ENCODE measurements at regions not wholly inside any gene's neighbourhood (a gene's known extent, or its start where the extent isn't known, plus 50 kb on each side); places are given as distances from the start of the nearest gene placed in this dataset.

GRCh38 chr9:30773427-30773826 is 1611.0 kb upstream of the ACO1 start:
- Histone ChIP-seq H4K8ac (ENCODE audit: extremely low read depth, insufficient read depth, low read length) (no peak overlapping the region), H3K9me3 (ENCODE audit: insufficient read depth in 2 of 2, low read depth in 1 of 2, low read length in 1 of 2) (0 out of 4 replicates have a peak, but pooled peaks cover 0 to 2% of the 10 kb centered on the region in 2 experiments), H2BK12ac (ENCODE audit: low read depth, low read length) (no peak overlapping the region), H4K91ac (replicated peaks; ENCODE audit: insufficient read length, low read length) (no peak overlapping the region), H3K79me1 (ENCODE audit: low read depth, low read length) (no peaks in the 10 kb centered on the region), H3K9ac (replicated peaks in 1 of 4; ENCODE audit: extremely low read depth in 1 of 4, low read depth in 3 of 4, low read length in 3 of 4) (no peak overlapping the region), H3K23ac (ENCODE audit: insufficient read length) (no peak overlapping the region), H2BK15ac (ENCODE audit: low read length) (no peak overlapping the region), H3K36me3 (ENCODE audit: control insufficient read depth in 2 of 4, insufficient read depth in 4 of 4, low read length in 3 of 4) (no peaks in the 10 kb centered on the region), H3K4me1 (replicated peaks in 1 of 4; ENCODE audit: control insufficient read depth in 3 of 4, insufficient read depth in 4 of 4, low read length in 3 of 4) (no peaks in the 10 kb centered on the region), H4K5ac (ENCODE audit: insufficient read length, low read depth, low read length) (no peak overlapping the region), H3K27ac (ENCODE audit: low read depth, low read length) (no peak overlapping the region), H3K23me2 (ENCODE audit: low read depth, low read length) (no peaks in the 10 kb centered on the region), H3K4me2 (ENCODE audit: insufficient read depth in 1 of 2, low read depth in 2 of 2, low read length in 2 of 2) (no peak overlapping the region), H3K4ac (replicated peaks; ENCODE audit: insufficient read length, low read depth, low read length) (no peak overlapping the region), H4K20me1 (replicated peaks in 1 of 2; ENCODE audit: control insufficient read depth in 1 of 2, insufficient read depth in 2 of 2, low read length in 2 of 2) (no peaks in the 10 kb centered on the region), H2BK20ac (ENCODE audit: low read length) (no peak overlapping the region), H2BK120ac (replicated peaks; ENCODE audit: low read depth, low read length) (no peak overlapping the region), H3K18ac (ENCODE audit: extremely low read depth, low read length) (no peak overlapping the region), H3K79me2 (ENCODE audit: control insufficient read depth in 1 of 2, insufficient read depth in 2 of 2, low read length in 2 of 2) (no peaks in the 10 kb centered on the region), H3K27me3 (replicated peaks in 1 of 4; ENCODE audit: control insufficient read depth in 3 of 4, extremely low read depth in 1 of 4, insufficient read depth in 3 of 4, low read length in 3 of 4) (no peaks in the 10 kb centered on the region), H3K14ac (ENCODE audit: insufficient read length) (no peak overlapping the region), H3K56ac (replicated peaks; ENCODE audit: insufficient read length, low read depth, low read length) (no peak overlapping the region), H2AFZ (ENCODE audit: low read length) (no peak overlapping the region), H3K4me3 (ENCODE audit: extremely low read depth in 1 of 4, insufficient read depth in 2 of 4, low read depth in 3 of 4, low read length in 4 of 4) (no peak overlapping the region), H2BK5ac (ENCODE audit: low read depth, low read length) (no peak overlapping the region), H2AK5ac (ENCODE audit: low read depth, low read length) (no peak overlapping the region)
- DNase-seq (ENCODE audit: low read depth in 1 of 2, low spot score in 2 of 2) (no peak), FAIRE-seq (no peak)
- WGBS, 2 experiments (ENCODE audit: extremely low coverage in 1 of 2, insufficient coverage in 1 of 2, insufficient read length in 1 of 2, insufficient replicate concordance in 2 of 2, low coverage in 1 of 2, low lambda C conversion rate in 2 of 2, missing lambda C conversion rate in 1 of 2): 92% methylated on average over 10 of the region's 10 CpGs; no CpG with 5 or more reads in 1 of the 2 experiments
- ChIA-PET CTCF (ENCODE audit: partially characterized antibody) (interaction anchor here (0.8 to 2.2 kb wide), 10 partner anchors 8 to 706 kb away, joined by 3 to 12 read pairs (median 3); no protein-coding TSS in a partner anchor), POLR2A (ENCODE audit: partially characterized antibody) (no interaction called here)
- TF ChIP-seq CHD1 (IDR thresholded peaks at IDR 0.05; ENCODE audit: low read depth, low read length) (no peak), TAF7 (optimal IDR thresholded peaks at IDR 0.05; ENCODE audit: borderline replicate concordance, low read depth, low read length) (no peak), SRF (IDR thresholded peaks at IDR 0.05; ENCODE audit: low read depth, low read length) (no peak), SIX5 (IDR thresholded peaks at IDR 0.05; ENCODE audit: low read depth, low read length) (no peak), JUN (IDR thresholded peaks at IDR 0.05; ENCODE audit: low read depth, low read length) (no peak), FOSL1 (IDR thresholded peaks at IDR 0.05; ENCODE audit: insufficient read depth, low read depth, low read length) (no peak)
